HepG2 (cell line): ENCODE measurements at regions not wholly inside any gene's neighbourhood (a gene's known extent, or its start where the extent isn't known, plus 50 kb on each side); places are given as distances from the start of the nearest gene placed in this dataset.

Experiments used
- ATAC-seq: fragments of 200-7000 bp; cut with Tn5 transposase; 3 replicates; pipeline ENCODE4 v1.9.1; 2020; ENCODE audit warnings: mild to moderate bottlenecking, moderate library complexity
- BruUV-seq: library from RNA; stranded (reverse); fragments of 400-500 nt; replicated peaks from 2 replicates; lab custom pipeline; 2021; lab: Mats Ljungman, UMichigan
- CTCF ChIA-PET: fragments of 300-600 bp; formaldehyde crosslinking; extraction: SDS; loops from one replicate; lab custom pipeline; 2021; ENCODE audit warnings: low total read pairs, inconsistent platforms, low intra/inter-chr PET ratio; lab: Yijun Ruan, JAX
- POLR2A ChIA-PET: fragments of 350-600 bp; sonication (Branson Sonifier 250); formaldehyde crosslinking; loops from one replicate; lab custom pipeline; 2020; ENCODE audit warnings: antibody characterized with exemption, inconsistent platforms; lab: Yijun Ruan, JAX
- DNase-seq: peaks from one replicate; pipeline ENCODE4 v3.0.0-alpha.2; 2015; ENCODE audit warnings: low spot score
- FAIRE-seq: peaks from 3 replicates; lab custom pipeline; 2011; peaks lifted over from hg19 to GRCh38; lab: Jason Lieb, UNC
- H2AFZ ChIP-seq: one replicate; pipeline ENCODE4 v1.6.1; 2011; ENCODE audit warnings: low read length, inconsistent platforms
- H3K27ac ChIP-seq: fragments of 300-600 bp; 3 replicates; pipeline ENCODE4 v1.8.0; 2011; ENCODE audit warnings: mixed run types, mild to moderate bottlenecking, mixed read lengths, low read length, inconsistent platforms; ENCODE audit not compliant: insufficient read depth; ENCODE audit errors: extremely low read length
- H3K27me3 ChIP-seq, 2 experiments: fragments of 200-600 bp in 1 of 2; 2 replicates in 1 of 2; 3 replicates in 1 of 2; pipeline versions ENCODE4 v1.6.0 to v1.8.0; 2011; ENCODE audit warnings: low read length in 2 of 2, mild to moderate bottlenecking in 2 of 2, moderate library complexity in 2 of 2, inconsistent platforms in 1 of 2; ENCODE audit not compliant: insufficient read depth in 2 of 2, control insufficient read depth in 1 of 2
- H3K36me3 ChIP-seq, 2 experiments: fragments of 200-600 bp in 1 of 2; replicated peaks in 1 of 2; 2 replicates in 1 of 2; 3 replicates in 1 of 2; pipeline versions ENCODE4 v1.5.1 to v1.8.0; 2011; ENCODE audit warnings: low read length in 2 of 2, inconsistent platforms in 1 of 2; ENCODE audit not compliant: insufficient read depth in 2 of 2, control insufficient read depth in 1 of 2
- H3K4me1 ChIP-seq: 2 replicates; pipeline ENCODE4 v1.5.1; 2012; ENCODE audit warnings: low read length, inconsistent platforms; ENCODE audit not compliant: insufficient read depth
- H3K4me2 ChIP-seq: 2 replicates; pipeline ENCODE4 v1.6.0; 2011; ENCODE audit warnings: low read depth, low read length, inconsistent platforms
- H3K4me3 ChIP-seq, 3 experiments: fragments of 200-600 bp in 1 of 3; sonication (generic), shearing (Covaris generic) in 1 of 3; replicated peaks in 1 of 3; 2 replicates each; pipeline ENCODE4 v1.5.1; 2011 to 2016; ENCODE audit warnings: low read length in 3 of 3, inconsistent platforms in 2 of 3, low read depth in 2 of 3, mild to moderate bottlenecking in 2 of 3, control low read depth in 1 of 3, mixed read lengths in 1 of 3; ENCODE audit not compliant: insufficient read depth in 1 of 3
- H3K79me2 ChIP-seq: one replicate; pipeline ENCODE4 v1.6.1; 2011; ENCODE audit warnings: low read length, inconsistent platforms; ENCODE audit not compliant: insufficient read depth
- H3K9ac ChIP-seq: 2 replicates; pipeline ENCODE4 v1.6.0; 2011; ENCODE audit warnings: mild to moderate bottlenecking, low read depth, low read length, inconsistent platforms; ENCODE audit not compliant: insufficient read depth
- H3K9me3 ChIP-seq: 2 replicates; pipeline ENCODE4 v1.5.1; 2012; ENCODE audit warnings: mild to moderate bottlenecking, low read length
- H4K20me1 ChIP-seq: 2 replicates; pipeline ENCODE4 v1.6.0; 2011; ENCODE audit warnings: inconsistent platforms, mild to moderate bottlenecking, low read length, moderate library complexity; ENCODE audit not compliant: insufficient read depth
- HDAC1 ChIP-seq: sonication (generic); formaldehyde crosslinking; IDR thresholded peaks from 2 replicates; pipeline ENCODE4 v1.5.1; 2020; ENCODE audit warnings: mild to moderate bottlenecking, missing genetic modification reagents
- MEF2D ChIP-seq: sonication (generic); formaldehyde crosslinking; IDR thresholded peaks from 2 replicates; pipeline ENCODE4 v1.5.1; 2020; ENCODE audit warnings: mild to moderate bottlenecking, missing genetic modification reagents
- NCOA2 ChIP-seq: sonication (generic); formaldehyde crosslinking; IDR thresholded peaks from 2 replicates; pipeline ENCODE4 v1.8.0; 2022; ENCODE audit warnings: inconsistent platforms
- SAP130 ChIP-seq: IDR thresholded peaks from 2 replicates; pipeline ENCODE4 v1.6.1; 2016; ENCODE audit warnings: low read depth
- ZMYM4 ChIP-seq: sonication (generic); formaldehyde crosslinking; IDR thresholded peaks from 2 replicates; pipeline ENCODE4 v1.8.1; 2023; ENCODE audit warnings: mild to moderate bottlenecking, missing genetic modification reagents
- ZNF10 ChIP-seq: sonication (generic); formaldehyde crosslinking; IDR thresholded peaks from 2 replicates; pipeline ENCODE4 v1.4.0; 2020; ENCODE audit warnings: mild to moderate bottlenecking, low read depth, missing genetic modification reagents, borderline replicate concordance
- ZNF136 ChIP-seq: sonication (generic); formaldehyde crosslinking; IDR thresholded peaks from 2 replicates; pipeline ENCODE4 v1.8.1; 2022; ENCODE audit warnings: low read depth, mild to moderate bottlenecking, moderate library complexity, missing genetic modification reagents
- ZNF234 ChIP-seq: sonication (generic); formaldehyde crosslinking; conservative IDR thresholded peaks from 2 replicates; pipeline ENCODE4 v1.5.1; 2020; ENCODE audit warnings: mild to moderate bottlenecking, missing genetic modification reagents
- ZNF335 ChIP-seq: sonication (generic); formaldehyde crosslinking; IDR thresholded peaks from 2 replicates; pipeline ENCODE4 v1.4.0; 2020; ENCODE audit warnings: missing genetic modification reagents
- ZNF484 ChIP-seq: sonication (generic); formaldehyde crosslinking; IDR thresholded peaks from 2 replicates; pipeline ENCODE4 v1.5.1; 2020; ENCODE audit warnings: mild to moderate bottlenecking, low read depth, missing genetic modification reagents, borderline replicate concordance
- ZSCAN22 ChIP-seq: sonication (generic); formaldehyde crosslinking; IDR thresholded peaks from 2 replicates; pipeline ENCODE4 v1.4.0; 2020; ENCODE audit warnings: mild to moderate bottlenecking, missing genetic modification reagents
- ZSCAN25 ChIP-seq: sonication (generic); formaldehyde crosslinking; IDR thresholded peaks from 2 replicates; pipeline ENCODE4 v1.8.0; 2022; ENCODE audit warnings: mild to moderate bottlenecking, missing genetic modification reagents
- in situ Hi-C: cut with HindIII; loops from 2 replicates; pipeline ENCODE4 v1.10.0; 2017; ENCODE audit warnings: low pct_unique_long_range_greater_than_20kb; ENCODE audit not compliant: extremely low pct_ligation_motif_present
- intact Hi-C: fragments of 100-400 bp; cut with micrococcal nuclease; formaldehyde crosslinking; loops from one replicate; pipeline ENCODE4 v1.10.0; 2022; ENCODE audit not compliant: unreplicated experiment
- TF ChIP-seq, protein P1 (sequence below): sonication (generic); formaldehyde crosslinking; IDR thresholded peaks from 2 replicates; pipeline ENCODE4 v1.4.0; 2020; ENCODE audit warnings: mild to moderate bottlenecking, missing genetic modification reagents
- TF ChIP-seq, protein P2 (sequence below): sonication (generic); formaldehyde crosslinking; IDR thresholded peaks from 2 replicates; pipeline ENCODE4 v1.8.1; 2022; ENCODE audit warnings: low read depth, mild to moderate bottlenecking, missing genetic modification reagents
- TF ChIP-seq, protein P3 (sequence below): sonication (generic); formaldehyde crosslinking; IDR thresholded peaks from 2 replicates; pipeline ENCODE4 v1.5.1; 2020; ENCODE audit warnings: mild to moderate bottlenecking, missing genetic modification reagents, moderate library complexity

DNA sequence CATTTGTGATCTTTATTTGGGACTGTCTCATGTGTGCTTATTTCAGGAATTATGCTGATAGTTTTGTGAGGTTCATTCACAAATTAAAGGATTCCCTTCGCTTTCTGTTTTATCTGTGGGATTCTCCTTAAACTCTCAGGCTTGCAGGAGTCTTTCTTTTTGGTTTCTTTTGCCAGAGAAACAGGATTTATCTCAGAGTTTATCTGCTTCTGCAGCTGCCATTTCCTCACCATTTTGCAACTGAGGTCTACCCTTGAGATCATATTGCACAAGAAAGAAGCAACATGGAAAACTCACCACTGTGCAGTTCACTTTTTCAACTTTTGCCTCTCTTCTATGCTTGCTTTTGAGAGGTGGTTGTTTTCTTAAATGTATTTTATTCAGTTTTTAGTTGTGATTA is 201.0 kb downstream of the PRL start (continued):
- TF ChIP-seq, protein P1, sequence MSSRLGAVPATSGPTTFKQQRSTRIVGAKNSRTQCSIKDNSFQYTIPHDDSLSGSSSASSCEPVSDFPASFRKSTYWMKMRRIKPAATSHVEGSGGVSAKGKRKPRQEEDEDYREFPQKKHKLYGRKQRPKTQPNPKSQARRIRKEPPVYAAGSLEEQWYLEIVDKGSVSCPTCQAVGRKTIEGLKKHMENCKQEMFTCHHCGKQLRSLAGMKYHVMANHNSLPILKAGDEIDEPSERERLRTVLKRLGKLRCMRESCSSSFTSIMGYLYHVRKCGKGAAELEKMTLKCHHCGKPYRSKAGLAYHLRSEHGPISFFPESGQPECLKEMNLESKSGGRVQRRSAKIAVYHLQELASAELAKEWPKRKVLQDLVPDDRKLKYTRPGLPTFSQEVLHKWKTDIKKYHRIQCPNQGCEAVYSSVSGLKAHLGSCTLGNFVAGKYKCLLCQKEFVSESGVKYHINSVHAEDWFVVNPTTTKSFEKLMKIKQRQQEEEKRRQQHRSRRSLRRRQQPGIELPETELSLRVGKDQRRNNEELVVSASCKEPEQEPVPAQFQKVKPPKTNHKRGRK = no peak
- no peak for TF ChIP-seq ZNF136 (CRISPR knock-in tag)
- TF ChIP-seq ZSCAN25 = no peak

DNA sequence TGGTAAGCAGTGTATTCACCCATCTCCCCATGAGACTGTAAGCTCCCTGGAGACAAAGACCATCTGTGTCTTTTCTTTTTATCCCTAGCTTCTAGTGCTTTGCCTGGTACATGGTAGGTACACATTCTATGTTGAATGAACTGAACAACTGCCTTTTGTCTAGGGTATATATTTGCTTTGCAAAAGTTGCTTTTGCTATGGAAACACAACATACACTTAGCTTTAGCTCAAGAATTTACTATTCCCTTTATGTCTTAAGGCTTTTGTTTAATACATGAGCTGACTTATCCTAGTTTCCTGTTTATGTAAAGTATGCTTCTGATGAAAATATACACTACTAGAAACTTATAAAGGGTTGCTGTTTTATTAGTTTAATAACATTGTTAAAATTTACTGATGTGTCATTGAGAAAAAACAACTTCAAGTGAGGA is 198.2 kb downstream of the PRL start:
- no peak for FAIRE-seq
- no peak overlapping the region for H3K27ac ChIP-seq
- H3K27me3 ChIP-seq = no peaks in the 10 kb centered on the region
- CTCF ChIA-PET = no interaction called here
- no peaks in the 10 kb centered on the region for H4K20me1 ChIP-seq
- H3K36me3 ChIP-seq = no peaks in the 10 kb centered on the region
- H3K9me3 ChIP-seq = peaks cover 15% of the 10 kb centered on the region
- H3K4me2 ChIP-seq = no peak overlapping the region
- DNase-seq = no peak
- in situ Hi-C loops = no loop called here
- H3K4me3 ChIP-seq = no peak overlapping the region
- no TSS peak for BruUV-seq
- H3K9ac ChIP-seq = no peak overlapping the region
- POLR2A ChIA-PET = no interaction called here
- H3K79me2 ChIP-seq = no peaks in the 10 kb centered on the region
- intact Hi-C loops = no loop called here
- no peaks in the 10 kb centered on the region for H3K4me1 ChIP-seq
- H2AFZ ChIP-seq = no peak overlapping the region
- no peak for ATAC-seq
- TF ChIP-seq HDAC1 = no peak
- TF ChIP-seq, protein P2, sequence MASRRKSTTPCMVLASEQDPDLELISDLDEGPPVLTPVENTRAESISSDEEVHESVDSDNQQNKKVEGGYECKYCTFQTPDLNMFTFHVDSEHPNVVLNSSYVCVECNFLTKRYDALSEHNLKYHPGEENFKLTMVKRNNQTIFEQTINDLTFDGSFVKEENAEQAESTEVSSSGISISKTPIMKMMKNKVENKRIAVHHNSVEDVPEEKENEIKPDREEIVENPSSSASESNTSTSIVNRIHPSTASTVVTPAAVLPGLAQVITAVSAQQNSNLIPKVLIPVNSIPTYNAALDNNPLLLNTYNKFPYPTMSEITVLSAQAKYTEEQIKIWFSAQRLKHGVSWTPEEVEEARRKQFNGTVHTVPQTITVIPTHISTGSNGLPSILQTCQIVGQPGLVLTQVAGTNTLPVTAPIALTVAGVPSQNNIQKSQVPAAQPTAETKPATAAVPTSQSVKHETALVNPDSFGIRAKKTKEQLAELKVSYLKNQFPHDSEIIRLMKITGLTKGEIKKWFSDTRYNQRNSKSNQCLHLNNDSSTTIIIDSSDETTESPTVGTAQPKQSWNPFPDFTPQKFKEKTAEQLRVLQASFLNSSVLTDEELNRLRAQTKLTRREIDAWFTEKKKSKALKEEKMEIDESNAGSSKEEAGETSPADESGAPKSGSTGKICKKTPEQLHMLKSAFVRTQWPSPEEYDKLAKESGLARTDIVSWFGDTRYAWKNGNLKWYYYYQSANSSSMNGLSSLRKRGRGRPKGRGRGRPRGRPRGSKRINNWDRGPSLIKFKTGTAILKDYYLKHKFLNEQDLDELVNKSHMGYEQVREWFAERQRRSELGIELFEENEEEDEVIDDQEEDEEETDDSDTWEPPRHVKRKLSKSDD = no peak
- TF ChIP-seq ZSCAN22 (CRISPR knock-in tag) = no peak
- no peak for TF ChIP-seq ZMYM4
- TF ChIP-seq SAP130 = no peak
- TF ChIP-seq ZNF484 (CRISPR knock-in tag) = no peak
- TF ChIP-seq ZNF335 (CRISPR knock-in tag) = no peak
- no peak for TF ChIP-seq MEF2D (CRISPR knock-in tag)
- no peak for TF ChIP-seq ZNF234
- no peak for TF ChIP-seq ZNF10 (CRISPR knock-in tag)
- TF ChIP-seq NCOA2 (CRISPR knock-in tag) = no peak
- TF ChIP-seq, protein P3, sequence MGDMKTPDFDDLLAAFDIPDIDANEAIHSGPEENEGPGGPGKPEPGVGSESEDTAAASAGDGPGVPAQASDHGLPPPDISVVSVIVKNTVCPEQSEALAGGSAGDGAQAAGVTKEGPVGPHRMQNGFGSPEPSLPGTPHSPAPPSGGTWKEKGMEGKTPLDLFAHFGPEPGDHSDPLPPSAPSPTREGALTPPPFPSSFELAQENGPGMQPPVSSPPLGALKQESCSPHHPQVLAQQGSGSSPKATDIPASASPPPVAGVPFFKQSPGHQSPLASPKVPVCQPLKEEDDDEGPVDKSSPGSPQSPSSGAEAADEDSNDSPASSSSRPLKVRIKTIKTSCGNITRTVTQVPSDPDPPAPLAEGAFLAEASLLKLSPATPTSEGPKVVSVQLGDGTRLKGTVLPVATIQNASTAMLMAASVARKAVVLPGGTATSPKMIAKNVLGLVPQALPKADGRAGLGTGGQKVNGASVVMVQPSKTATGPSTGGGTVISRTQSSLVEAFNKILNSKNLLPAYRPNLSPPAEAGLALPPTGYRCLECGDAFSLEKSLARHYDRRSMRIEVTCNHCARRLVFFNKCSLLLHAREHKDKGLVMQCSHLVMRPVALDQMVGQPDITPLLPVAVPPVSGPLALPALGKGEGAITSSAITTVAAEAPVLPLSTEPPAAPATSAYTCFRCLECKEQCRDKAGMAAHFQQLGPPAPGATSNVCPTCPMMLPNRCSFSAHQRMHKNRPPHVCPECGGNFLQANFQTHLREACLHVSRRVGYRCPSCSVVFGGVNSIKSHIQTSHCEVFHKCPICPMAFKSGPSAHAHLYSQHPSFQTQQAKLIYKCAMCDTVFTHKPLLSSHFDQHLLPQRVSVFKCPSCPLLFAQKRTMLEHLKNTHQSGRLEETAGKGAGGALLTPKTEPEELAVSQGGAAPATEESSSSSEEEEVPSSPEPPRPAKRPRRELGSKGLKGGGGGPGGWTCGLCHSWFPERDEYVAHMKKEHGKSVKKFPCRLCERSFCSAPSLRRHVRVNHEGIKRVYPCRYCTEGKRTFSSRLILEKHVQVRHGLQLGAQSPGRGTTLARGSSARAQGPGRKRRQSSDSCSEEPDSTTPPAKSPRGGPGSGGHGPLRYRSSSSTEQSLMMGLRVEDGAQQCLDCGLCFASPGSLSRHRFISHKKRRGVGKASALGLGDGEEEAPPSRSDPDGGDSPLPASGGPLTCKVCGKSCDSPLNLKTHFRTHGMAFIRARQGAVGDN (CRISPR knock-in tag) = no peak
